Liver (tissue), 3 donors: ENCODE measurements at regions not wholly inside any gene's neighbourhood (a gene's known extent, or its start where the extent isn't known, plus 50 kb on each side); places are given as distances from the start of the nearest gene placed in this dataset.

ENCODE experiments used
- CTCF ChIP-seq: fragments of 150-350 bp; IDR thresholded peaks from 2 replicates; pipeline ENCODE4 v1.5.1; 2017; ENCODE audit warnings: improper control_type of control experiment, low read depth, low read length; ENCODE audit not compliant: missing input control
- EGR1 ChIP-seq, 2 donors: IDR thresholded peaks; 2 replicates each; pipeline ENCODE4 v1.6.1; 2016 to 2018; ENCODE audit warnings: antibody characterized with exemption in 2 of 2, low read depth in 2 of 2
- FOXA1 ChIP-seq: IDR thresholded peaks from 2 replicates; pipeline ENCODE4 v1.6.1; 2016; ENCODE audit warnings: antibody characterized with exemption
- GABPA ChIP-seq, 2 donors: IDR thresholded peaks in 1 of 2; conservative IDR thresholded peaks in 1 of 2; 2 replicates each; pipeline ENCODE4 v1.6.1; 2016; ENCODE audit warnings: antibody characterized with exemption in 2 of 2, mild to moderate bottlenecking in 1 of 2, moderate library complexity in 1 of 2
- HNF4A ChIP-seq, 2 donors: conservative IDR thresholded peaks; 2 replicates each; pipeline ENCODE4 v1.6.1; 2016; ENCODE audit warnings: antibody characterized with exemption in 2 of 2, mild to moderate bottlenecking in 2 of 2
- JUND ChIP-seq, 2 donors: IDR thresholded peaks; 2 replicates each; pipeline ENCODE4 v1.6.1; 2016; ENCODE audit warnings: antibody characterized with exemption in 2 of 2
- MAX ChIP-seq: IDR thresholded peaks from 2 replicates; pipeline ENCODE4 v1.6.1; 2016; ENCODE audit warnings: antibody characterized with exemption
- RAD21 ChIP-seq, 2 donors: IDR thresholded peaks; 2 replicates each; pipeline ENCODE4 v1.6.1; 2016; ENCODE audit warnings: antibody characterized with exemption in 2 of 2, mild to moderate bottlenecking in 2 of 2
- REST ChIP-seq: IDR thresholded peaks from 2 replicates; pipeline ENCODE4 v1.6.1; 2016; ENCODE audit warnings: antibody characterized with exemption, mild to moderate bottlenecking
- SP1 ChIP-seq: IDR thresholded peaks from 2 replicates; pipeline ENCODE4 v1.6.1; 2018; ENCODE audit warnings: antibody characterized with exemption, mild to moderate bottlenecking
- TAF1 ChIP-seq: conservative IDR thresholded peaks from 2 replicates; pipeline ENCODE4 v1.6.1; 2016; ENCODE audit warnings: antibody characterized with exemption, mild to moderate bottlenecking
- TF ChIP-seq, protein P1 (sequence below): IDR thresholded peaks from 2 replicates; pipeline ENCODE4 v1.6.1; 2016; ENCODE audit warnings: antibody characterized with exemption
- donor health status: healthy.
- donor health status: healthy.

DNA sequence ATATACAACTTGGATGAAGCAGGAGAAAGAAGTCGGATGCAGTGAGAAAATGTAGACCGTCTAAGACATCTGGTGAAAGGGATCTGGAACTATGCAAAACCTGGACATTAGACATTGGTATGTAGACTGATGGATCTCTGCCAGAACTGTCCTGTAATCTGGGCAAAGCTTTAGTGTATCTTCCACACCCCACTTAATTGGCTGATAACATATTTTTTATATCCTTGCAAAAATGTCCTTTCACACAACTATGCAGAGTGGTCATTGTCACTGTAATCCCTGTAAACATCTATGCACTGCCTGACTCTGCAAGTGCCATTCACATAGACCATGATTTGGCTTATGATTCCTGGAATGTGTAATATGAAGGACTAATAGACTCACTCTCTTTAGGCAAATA is 163.1 kb downstream of the TUSC7 start:
- TF ChIP-seq CTCF = no peak
- no peak for TF ChIP-seq FOXA1
- no peak for TF ChIP-seq GABPA (IDR thresholded peaks at IDR 0.05 in 1 of 2, conservative IDR thresholded peaks at IDR 0.05 in 1 of 2)
- no peak for TF ChIP-seq REST
- no peak for TF ChIP-seq RAD21 (IDR thresholded peaks at IDR 0.05)
- no peak for TF ChIP-seq TAF1
- no peak for TF ChIP-seq HNF4A (conservative IDR thresholded peaks at IDR 0.05)
- TF ChIP-seq, protein P1, sequence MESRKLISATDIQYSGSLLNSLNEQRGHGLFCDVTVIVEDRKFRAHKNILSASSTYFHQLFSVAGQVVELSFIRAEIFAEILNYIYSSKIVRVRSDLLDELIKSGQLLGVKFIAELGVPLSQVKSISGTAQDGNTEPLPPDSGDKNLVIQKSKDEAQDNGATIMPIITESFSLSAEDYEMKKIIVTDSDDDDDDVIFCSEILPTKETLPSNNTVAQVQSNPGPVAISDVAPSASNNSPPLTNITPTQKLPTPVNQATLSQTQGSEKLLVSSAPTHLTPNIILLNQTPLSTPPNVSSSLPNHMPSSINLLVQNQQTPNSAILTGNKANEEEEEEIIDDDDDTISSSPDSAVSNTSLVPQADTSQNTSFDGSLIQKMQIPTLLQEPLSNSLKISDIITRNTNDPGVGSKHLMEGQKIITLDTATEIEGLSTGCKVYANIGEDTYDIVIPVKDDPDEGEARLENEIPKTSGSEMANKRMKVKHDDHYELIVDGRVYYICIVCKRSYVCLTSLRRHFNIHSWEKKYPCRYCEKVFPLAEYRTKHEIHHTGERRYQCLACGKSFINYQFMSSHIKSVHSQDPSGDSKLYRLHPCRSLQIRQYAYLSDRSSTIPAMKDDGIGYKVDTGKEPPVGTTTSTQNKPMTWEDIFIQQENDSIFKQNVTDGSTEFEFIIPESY = no peak
- TF ChIP-seq MAX = no peak
- no peak for TF ChIP-seq EGR1 (IDR thresholded peaks at IDR 0.05; ENCODE audit: low read depth in 2 of 2)
- TF ChIP-seq SP1 = no peak
- TF ChIP-seq JUND (IDR thresholded peaks at IDR 0.05) = no peak
